ENCODE measurements at regions not wholly inside any gene's neighbourhood (a gene's known extent, or its start where the extent isn't known, plus 50 kb on each side); places are given as distances from the start of the nearest gene placed in this dataset.

DNA sequence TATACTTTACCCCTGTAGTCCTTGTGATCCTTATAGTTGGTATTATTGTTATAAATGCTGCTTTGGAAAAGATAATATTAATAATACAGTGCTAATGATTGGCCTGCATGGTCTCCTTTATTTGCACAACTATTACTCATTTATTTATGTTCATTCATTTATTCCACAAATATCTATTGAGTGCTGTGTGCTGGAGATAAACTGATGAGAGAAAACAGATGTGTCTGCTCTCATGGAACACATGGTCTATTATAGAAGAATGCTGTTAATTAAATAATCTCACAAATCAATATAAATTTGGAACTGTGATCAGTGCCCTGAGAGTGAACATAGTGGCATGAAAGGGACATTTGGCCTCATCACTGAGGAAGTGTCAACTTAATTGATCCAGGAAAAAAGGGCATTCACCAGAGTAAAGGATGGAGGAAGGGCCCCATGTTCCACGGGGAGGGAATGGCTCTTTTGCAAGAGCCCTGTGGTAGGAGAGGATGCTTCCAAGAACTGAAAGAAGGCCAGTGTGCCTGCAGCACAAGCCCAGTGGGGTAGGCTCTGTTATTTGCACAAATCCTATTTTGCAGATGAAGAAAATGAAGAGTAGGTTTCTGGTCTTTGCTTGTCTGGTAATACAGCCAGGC, 91.5 kb upstream of the STK39 start:
- DNase-seq (ENCODE audit: low spot score): no peak

DNA sequence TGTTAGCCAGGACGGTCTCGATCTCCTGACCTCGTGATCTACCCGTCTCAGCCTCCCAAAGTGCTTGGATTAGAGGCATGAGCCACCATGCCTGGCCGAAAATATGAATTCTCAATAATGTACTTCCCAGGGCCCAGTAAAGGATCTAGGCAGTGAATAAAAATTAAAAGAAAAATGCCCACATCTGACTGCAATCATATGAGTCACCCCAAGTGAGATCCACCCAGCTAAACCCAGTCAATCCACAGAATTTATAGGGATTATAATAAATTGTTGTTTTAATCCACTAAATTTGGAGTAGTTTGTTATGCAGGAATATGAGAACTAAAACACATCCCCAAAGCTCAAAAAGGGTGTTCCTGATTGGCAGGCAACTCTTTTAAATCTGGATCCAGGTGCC, 93.5 kb upstream of the STK39 start:
- DNase-seq (ENCODE audit: low spot score): no peak

DNA sequence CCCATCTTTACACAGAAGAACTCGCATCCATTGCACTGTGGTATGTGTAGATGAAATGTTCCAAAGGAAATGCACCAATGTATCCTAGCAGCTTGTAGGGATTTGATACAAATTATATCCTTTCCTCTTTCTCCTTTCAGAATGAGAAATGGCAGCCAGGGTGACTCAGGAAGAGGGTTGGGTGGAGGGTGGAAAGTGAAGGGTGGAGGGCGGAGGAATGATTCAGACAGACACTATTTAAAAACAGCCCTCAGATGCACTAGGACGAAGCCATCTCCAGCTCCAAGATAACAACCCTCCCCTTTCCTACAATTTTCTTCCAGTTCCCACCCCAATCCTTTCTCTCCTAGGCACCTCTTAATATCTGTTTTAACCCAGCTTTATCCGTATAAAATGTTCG, 96.2 kb upstream of the STK39 start:
- no peak for DNase-seq (ENCODE audit: low spot score)

DNA sequence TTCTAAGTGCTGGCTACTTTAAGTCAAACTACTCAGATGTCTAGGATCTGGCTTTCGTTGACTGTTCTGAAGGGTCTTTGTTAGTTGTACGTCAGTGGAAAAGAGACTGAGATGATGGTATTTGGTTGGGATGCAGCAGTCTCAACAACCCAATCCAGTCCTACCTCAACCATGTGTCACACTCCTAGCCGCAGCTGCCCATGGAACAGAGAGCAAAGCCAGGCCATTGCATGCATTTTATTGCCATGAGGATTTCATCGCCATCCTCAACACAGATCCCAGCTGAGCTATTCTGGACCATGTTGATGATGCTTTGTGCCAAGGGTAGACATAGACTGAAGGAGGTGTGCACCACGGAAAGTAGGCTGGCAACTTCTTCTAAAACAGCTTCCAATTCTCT, 97.3 kb upstream of the STK39 start:
- DNase-seq (ENCODE audit: low spot score): no peak

DNA sequence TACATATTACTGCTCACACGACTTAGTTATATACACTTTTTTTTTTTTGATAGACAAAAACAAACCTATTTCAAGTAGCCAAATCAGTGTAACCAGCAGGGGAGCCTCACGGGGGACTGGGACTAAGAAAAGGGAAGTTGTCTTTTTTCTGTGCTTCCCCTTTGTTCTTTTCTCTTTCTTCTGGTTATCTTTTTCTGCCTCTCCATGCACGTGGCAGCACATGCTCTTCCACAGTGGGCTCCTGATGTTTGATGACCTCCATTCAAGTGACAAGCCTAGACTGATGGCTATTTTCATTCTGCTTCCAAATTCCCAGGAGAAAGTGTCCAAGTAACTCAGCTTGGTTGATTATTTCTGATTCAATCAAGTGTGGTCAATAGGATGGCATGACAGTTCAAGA, 98.2 kb upstream of the STK39 start:
- DNase-seq (ENCODE audit: low spot score): no peak

DNA sequence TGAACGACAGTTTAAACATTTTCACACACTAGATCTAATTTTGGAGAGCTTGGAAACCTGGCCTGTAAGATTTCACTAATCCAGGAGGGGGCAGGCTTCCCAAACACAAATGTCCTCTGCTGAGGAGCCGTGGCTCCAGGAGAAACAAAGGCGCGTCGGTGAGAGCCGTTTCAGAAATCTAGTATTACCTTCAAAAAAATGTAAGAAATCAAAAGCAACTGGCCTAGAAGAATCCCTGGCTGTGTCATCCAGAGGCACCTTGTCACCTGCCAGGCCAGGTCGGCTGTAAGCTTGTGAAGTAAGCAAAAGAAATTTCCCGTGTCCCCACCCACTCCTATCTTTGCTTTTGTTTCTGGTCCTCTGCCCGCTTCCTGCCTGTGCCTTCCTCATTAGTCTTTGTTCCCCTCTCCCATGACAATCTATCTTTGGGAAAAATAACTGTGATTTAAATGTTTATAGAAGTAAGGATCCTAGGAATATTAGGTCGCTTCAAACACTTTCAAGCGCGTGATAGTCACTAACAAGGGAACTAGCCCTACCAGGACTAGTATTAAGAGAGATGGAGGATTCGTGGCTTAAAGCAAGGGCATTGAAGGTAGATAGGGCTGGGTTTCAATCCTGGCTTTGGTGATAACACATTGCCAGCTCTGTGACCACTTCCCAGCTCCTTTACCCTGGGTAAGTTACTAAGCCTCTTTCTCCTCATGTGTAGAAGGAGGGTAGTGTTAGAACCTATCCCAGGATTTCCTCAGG, 99.5 kb upstream of the STK39 start:
- DNase-seq (ENCODE audit: low spot score): peak; percentile 70

DNA sequence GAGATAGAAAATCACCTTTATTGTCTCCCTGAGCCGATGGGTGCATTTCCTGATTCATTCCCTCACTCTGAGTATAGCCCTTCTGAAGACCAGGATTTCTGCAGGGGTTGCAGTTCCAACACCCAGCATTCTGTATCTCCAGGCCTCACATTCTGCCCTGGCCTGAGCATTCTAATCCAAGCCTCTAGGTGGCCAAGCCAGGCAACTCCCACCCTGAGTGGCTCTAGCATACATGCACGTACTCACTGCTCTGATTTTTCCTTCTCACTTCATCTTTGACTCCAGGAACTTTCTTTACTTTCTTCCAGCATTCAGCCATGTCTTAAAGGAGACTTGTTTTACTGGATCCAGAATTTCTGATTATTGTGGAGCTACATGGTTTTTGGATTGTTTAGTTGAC, 100.7 kb upstream of the STK39 start:
- DNase-seq (ENCODE audit: low spot score): peak; percentile 62

DNA sequence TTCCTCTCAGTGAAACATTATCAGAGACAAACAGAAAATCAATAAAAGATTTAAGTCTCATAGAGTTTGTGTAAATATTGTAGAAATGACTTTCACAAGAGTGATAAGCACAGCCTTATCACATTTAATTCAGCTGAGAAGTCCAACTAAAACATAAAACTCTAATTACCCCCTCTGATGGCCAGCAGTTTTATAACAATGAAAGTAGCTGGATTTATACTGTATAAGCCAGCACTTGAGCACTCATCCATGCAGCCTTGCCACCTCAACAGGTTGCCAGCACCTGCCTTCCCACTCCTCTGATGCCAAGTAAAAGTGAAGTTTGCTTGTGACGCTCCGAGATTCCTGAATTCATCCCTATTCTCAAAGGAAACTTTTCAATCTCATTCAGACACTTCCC, 103.0 kb upstream of the STK39 start:
- DNase-seq (ENCODE audit: low spot score): no peak

DNA sequence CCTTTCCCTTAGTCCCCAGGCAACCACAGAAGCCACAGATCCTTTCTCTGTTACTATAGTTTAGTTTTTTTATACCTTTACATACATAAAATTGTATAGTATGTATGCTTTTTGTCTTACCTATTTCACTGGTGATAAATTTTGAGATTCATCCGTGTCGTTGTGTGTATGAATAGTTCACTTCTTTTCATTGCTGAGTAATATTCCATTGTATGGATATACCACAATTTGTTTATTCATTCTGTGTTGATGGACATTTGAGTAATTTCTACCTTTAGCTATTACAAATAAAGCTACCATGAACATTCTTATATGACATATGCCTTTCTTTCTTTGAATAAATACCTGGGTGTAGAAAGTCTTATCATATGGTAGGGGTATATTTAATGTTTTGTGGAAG, 102.8 kb upstream of the CERS6 start:
- no peak for DNase-seq (ENCODE audit: low spot score)

DNA sequence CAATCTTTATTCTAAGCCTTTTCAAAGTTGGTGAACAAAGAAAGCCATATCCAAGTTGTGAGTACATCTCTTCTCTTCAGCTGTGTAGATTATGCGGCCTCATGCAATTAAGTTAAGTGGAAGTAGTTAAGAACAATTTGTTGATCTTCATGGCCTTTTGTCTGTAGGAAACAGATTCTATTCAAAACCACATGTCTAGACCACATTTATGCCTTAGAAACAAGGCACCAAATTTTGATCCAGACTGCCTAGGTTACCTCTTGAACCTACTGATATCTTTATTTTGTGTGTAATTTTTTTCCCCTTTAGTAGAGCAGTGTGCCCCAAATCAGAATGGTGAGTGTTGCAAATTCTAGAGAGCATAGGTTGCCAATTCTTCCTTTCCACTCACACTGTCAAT, 101.6 kb upstream of the CERS6 start:
- no peak for DNase-seq (ENCODE audit: low spot score)

DNA sequence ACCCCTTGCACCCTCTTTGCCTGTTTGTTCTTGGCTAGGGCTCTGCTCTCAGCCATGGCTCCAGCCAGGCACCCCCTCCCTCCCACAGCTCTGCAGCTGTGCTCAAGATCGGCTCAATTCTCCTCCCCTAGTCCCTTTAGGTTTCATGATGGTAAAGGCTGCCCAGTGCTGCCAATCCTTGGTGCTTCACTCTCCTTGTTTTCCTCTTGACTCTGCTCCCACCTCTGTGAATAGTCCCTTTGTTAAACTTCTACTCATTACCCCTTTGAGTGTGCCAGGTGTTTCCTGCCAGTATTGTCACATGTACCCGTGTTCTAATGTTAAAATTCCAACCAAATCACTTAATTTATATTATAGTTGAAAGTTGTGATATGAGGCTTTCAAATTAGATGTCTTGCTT, 101.0 kb upstream of the CERS6 start:
- DNase-seq (ENCODE audit: low spot score): no peak

DNA sequence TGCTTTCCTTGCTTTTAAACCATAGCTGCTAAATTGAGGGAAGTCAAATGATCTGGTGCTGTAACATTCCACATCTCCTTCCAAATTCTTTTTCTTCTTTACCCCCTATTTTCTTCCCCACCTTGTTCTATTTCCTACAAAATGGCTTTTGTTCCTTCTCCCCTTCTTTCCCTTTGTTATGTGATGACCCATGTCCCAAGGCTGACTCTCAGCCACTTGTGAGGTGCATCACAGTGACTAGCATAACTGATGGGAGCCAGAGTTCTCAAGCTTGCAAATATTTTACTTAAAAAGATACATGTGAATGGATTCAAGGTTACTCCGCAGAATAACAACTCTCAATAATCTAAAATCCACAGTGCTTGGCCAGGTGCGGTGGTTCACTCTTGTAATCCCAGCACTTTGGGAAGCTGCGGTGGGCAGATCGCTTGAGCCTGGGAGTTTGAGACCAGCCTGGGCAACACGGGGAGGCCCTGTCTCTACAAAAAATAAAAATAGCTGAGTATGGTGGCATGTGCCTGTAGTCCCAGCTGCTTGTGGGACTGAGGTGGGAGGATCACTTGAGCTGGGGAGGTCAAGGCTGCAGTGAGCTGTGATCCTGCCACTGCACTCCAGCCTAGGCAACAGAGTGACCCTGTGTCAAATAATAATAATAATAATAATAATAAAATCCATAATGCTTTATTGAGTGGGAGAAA, 100.1 kb upstream of the CERS6 start:
- no peak for DNase-seq (ENCODE audit: low spot score)

DNA sequence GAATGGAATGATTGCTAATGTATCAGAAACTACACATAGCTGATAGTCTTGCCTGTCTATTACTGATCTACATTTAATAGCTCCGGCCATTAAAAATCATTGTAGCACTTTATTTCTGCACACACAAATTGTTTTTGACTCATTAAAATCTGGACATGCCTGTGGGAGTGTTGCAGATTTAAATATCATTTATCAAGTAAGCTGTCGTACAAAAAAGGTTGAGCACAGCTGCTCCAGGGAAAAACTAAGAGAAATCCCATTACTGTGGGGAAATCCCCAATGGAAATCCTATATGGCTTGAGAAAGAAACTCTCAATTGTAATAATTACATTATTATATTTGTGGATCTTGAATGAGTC, 99.6 kb upstream of the CERS6 start:
- DNase-seq (ENCODE audit: low spot score): no peak

DNA sequence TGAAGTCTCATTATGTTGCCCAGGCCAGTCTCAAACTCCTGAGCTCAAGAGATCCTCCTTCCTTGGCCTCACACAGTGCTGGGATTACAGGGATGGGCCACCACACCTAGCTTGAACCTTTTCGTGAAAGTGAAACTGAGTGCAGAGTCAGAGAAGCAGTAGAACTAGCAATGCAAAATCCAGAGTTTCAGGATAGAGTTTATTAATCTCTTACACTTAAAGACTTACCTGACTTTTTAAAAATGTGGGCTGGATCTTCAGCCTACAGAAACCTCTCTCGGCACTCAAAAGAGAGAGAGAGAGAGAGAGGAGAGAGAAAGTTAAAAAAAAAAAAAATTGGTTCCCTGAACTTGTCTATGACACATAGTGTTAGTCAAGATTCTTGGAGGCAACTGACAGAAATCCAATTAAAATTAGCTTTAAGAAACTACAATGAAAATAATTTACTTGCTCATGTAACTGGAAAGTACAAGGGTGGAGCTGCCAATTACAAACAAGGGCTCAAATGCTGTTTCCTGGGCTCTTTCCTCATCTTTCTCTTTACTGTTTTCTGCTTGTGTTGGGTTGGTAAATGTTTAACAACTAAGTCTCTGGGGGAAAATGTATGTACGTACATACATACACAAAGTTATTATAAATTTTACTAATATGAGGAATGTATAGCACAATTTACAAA, 98.1 kb upstream of the CERS6 start:
- no peak for DNase-seq (ENCODE audit: low spot score)

DNA sequence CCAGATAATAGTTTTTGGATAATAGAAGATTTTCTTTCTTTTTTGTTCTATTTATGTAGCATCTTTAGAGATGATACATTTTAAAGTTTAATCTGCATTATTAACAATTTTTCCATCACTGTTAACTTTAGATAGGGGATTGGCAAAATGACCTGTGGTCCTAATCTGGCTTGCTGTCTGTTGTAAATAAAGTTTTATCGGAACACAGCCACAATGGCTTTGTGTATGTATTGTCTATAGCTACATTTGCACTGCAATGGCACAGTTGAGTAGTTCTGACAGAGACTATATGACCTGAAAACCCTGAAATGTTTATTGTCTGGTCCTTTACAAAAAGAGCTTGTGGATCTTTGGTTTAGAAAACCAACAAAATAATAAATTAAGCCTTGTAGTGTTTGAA, 97.0 kb upstream of the CERS6 start:
- no peak for DNase-seq (ENCODE audit: low spot score)

DNA sequence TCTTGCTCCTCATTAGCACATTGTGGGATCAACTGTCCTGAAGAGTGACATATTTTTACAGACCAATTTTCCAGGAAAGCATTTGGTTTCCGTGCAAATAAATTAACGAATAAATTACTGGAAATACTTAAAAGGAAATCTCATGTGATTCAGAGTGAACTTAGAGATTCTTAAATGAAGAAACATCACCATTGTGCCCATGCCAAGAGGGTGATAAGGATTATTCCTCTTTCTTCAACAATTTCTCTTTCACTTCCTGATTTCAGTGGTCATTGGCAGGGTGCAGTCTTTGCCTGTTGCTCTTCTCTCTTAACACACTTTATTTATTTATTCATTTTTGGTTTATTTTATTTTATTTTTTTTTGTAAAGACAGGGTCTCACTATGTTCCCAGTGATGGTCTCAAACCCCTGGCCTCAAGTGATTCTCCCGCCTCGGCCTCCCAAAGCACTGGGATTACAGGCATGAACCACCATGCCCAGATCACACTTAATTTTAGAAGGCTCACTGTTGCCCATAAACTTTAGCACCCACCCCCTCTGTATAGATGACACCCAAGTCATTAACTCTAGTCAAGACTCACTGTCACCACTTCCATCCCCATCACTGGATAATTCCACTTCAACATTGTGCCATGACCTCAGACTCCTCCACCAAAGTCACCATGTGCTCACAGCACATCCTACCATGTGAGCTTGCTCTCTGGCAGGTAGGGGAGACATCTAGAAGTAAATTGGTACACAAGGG, 92.6 kb upstream of the CERS6 start:
- no peak for DNase-seq (ENCODE audit: low spot score)

DNA sequence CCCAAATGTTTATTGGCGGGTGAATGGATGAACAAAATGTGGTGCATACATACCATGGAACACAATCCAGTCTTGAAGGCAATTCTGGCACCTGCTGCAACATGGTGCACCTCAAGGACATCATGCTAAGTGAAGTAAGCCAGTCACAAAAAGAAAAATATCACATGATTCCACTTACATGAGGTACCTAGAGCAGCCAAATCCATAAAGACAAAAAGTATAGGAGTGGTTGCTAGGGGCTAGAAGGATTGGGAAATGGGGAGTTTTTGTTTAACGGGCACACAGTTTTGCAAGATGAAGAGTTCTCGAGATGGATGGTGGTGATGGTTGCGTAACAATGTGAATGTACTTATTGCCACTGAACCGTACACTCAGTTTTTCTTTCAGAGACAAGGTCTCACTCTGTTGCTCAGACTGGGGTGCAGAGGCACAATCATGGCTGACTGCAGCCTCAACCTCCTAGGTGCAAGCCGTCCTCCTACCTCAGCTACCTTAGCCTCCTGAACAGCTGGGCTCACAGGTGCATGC, 90.9 kb upstream of the CERS6 start:
- no peak for DNase-seq (ENCODE audit: low spot score)

DNA sequence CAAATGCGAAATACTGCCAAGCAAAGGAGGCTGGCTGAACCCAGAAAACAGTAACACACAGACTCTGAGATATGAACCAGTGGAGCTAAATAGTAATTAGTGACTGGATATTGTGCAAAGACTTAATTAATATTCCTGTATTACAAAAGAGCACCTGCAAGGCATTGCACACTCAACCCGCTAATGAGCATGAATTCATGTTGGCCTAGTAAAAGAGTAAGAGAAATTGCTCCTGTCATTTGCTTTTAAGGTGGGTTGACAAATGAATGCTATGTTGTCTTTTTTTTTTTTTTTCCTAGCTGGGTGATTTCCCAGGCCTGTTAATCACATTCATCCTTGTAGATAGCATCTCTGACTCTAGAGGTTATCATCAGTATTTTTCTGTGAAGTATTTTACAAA, 87.0 kb upstream of the CERS6 start:
- DNase-seq (ENCODE audit: low spot score): no peak

DNA sequence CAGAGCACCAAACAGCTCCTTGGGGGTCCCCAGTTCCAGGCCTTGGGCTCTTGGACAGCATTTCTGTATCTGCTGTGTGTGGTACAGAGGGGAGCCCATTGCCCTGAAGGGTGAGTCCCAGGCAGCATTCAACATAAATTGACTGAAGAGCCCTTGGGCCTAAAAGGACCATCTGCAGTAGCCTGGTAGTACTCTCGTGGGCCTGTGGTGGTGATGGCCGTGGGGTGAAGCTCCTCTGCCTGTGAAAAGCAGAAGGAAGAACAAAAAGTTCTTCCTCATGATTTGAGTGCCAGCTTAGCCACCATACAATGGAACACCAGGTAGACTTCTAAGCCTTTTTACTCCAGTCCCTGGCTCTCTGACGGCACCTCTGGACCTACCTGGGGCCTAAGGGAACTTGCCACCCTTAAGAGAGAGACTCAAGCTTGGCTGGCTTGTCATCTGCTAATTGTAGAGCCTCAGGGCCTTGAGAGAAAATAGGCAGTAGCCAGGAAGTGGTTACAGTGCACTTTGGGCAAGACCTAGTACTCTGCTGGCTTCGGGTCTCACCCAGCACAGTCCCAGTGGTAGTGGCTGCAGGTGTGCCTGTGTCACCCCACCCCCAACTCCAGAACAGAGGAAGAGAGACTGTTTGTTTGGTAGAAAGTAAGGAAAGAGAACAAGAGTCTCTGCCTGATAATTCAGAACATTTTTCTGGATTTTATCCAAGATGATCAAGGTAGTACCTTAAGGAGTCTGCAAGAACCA, 84.6 kb upstream of the CERS6 start:
- DNase-seq (ENCODE audit: low spot score): no peak

DNA sequence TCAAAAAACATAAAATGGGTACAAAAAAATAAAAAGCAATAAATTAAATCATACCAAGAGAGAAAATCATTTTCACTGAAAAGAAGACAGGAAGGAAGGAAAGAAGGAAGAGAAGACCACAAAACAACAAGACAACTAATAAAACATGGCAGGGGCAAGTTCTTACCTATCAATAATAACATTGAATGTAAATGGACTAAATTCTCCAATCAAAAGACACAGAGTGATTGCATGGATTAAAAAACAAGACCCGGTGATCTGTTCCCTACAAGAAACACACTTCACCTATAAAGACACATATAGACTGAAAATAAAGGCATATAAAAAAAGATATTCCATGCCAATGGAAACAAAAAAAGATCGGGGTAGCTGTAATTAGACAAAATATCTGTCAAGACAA, 82.6 kb upstream of the CERS6 start:
- no peak for DNase-seq (ENCODE audit: low spot score)

DNA sequence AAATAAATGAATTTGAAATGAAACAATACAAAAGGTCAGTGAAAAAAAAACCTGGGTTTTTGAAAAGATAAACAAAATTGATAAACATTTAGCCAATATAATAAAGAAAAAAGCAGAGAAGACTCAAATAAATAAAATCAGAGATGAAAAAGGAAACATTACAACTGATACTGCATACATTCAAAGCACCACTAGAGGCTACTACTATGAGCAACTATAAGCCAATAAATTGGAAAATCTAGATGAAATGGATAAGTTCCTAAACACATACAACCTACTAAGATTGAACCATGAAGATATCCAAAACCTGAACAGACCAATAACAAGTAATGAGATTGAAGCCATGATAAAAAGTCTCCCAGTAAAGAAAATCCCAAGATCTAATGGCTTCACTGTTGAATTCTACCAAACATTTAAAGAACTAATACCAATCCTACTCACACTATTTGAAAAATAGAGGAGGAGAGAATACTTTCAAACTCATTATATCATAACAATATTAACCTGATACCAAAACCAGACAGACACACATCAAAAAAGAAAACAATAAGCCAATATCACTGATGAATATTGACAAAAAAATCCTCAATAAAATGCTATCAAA, 80.8 kb upstream of the CERS6 start:
- no peak for DNase-seq (ENCODE audit: low spot score)

Measured in ecto neural progenitor cell (in vitro differentiated cells).